DND-41 (cell line): ENCODE measurements at regions not wholly inside any gene's neighbourhood (a gene's known extent, or its start where the extent isn't known, plus 50 kb on each side); places are given as distances from the start of the nearest gene placed in this dataset.

Experiments
- ATAC-seq: fragments of 200-7000 bp; cut with Tn5 transposase; 3 replicates; pipeline ENCODE4 v1.9.1; 2021; ENCODE audit warnings: low read depth; ENCODE audit not compliant: insufficient read depth
- DNase-seq: peaks from one replicate; pipeline ENCODE4 v3.0.0-alpha.2; 2020
- H2AFZ ChIP-seq: 2 replicates; pipeline ENCODE4 v1.6.0; 2012; ENCODE audit warnings: low read depth, low read length
- H3K27ac ChIP-seq: 2 replicates; pipeline ENCODE4 v1.5.1; 2012; ENCODE audit warnings: low read length, inconsistent platforms
- H3K27me3 ChIP-seq: fragments of 200-600 bp; sonication (generic); 2 replicates; pipeline ENCODE4 v1.6.0; 2012; ENCODE audit warnings: low read length, mild to moderate bottlenecking, inconsistent platforms; ENCODE audit not compliant: insufficient read depth, poor library complexity
- H3K36me3 ChIP-seq: 2 replicates; pipeline ENCODE4 v1.5.1; 2012; ENCODE audit warnings: low read length, inconsistent platforms; ENCODE audit not compliant: insufficient read depth
- H3K4me1 ChIP-seq: 2 replicates; pipeline ENCODE4 v1.5.1; 2012; ENCODE audit warnings: mild to moderate bottlenecking, low read length; ENCODE audit not compliant: insufficient read depth
- H3K4me2 ChIP-seq: 2 replicates; pipeline ENCODE4 v1.6.0; 2012; ENCODE audit warnings: mild to moderate bottlenecking, moderate library complexity, low read length, inconsistent platforms; ENCODE audit not compliant: insufficient read depth
- H3K4me3 ChIP-seq, 2 experiments: fragments of 200-600 bp in 1 of 2; shearing (Covaris generic) in 1 of 2; 2 replicates each; pipeline ENCODE4 v1.5.1; 2012 to 2016; ENCODE audit warnings: inconsistent platforms in 2 of 2, low read length in 2 of 2, mild to moderate bottlenecking in 2 of 2, low read depth in 1 of 2, moderate library complexity in 1 of 2
- H3K79me2 ChIP-seq: 2 replicates; pipeline ENCODE4 v1.6.0; 2012; ENCODE audit warnings: low read length, inconsistent platforms; ENCODE audit not compliant: insufficient read depth
- H3K9ac ChIP-seq: 2 replicates; pipeline ENCODE4 v1.6.0; 2012; ENCODE audit warnings: low read depth, mild to moderate bottlenecking, inconsistent platforms, low read length, moderate library complexity
- H3K9me3 ChIP-seq: 2 replicates; pipeline ENCODE4 v1.5.1; 2012; ENCODE audit warnings: low read length, moderate library complexity, mild to moderate bottlenecking, inconsistent platforms; ENCODE audit not compliant: insufficient read depth, severe bottlenecking
- H4K20me1 ChIP-seq: 2 replicates; pipeline ENCODE4 v1.6.0; 2012; ENCODE audit warnings: low read length; ENCODE audit not compliant: insufficient read depth
- CTCF ChIP-seq: IDR thresholded peaks from 2 replicates; pipeline ENCODE4 v1.5.1; 2012; ENCODE audit warnings: borderline replicate concordance, low read length, moderate library complexity, mild to moderate bottlenecking; ENCODE audit not compliant: poor library complexity, severe bottlenecking; ENCODE audit errors: extremely low read depth
- EZH2 ChIP-seq: IDR thresholded peaks from 3 replicates; pipeline ENCODE4 v1.6.1; 2012; ENCODE audit warnings: borderline replicate concordance, low read depth, mild to moderate bottlenecking, moderate library complexity, low read length, inconsistent platforms; ENCODE audit not compliant: severe bottlenecking

- Histone ChIP-seq H3K27ac (no peak overlapping the region), H3K36me3 (no peaks in the 10 kb centered on the region), H3K9ac (no peak overlapping the region), H3K4me1 (no peaks in the 10 kb centered on the region), H3K4me3 (no peak overlapping the region), H3K4me2 (no peak overlapping the region), H3K79me2 (no peaks in the 10 kb centered on the region), H2AFZ (no peak overlapping the region), H4K20me1 (no peaks in the 10 kb centered on the region), H3K27me3 (no peaks in the 10 kb centered on the region), H3K9me3 (no peaks in the 10 kb centered on the region)
- TF ChIP-seq EZH2 (no peak), CTCF (no peak)
- DNase-seq (no peak), ATAC-seq (no peak)
Observed at GRCh38 chr2:223437788-223438187, 164.4 kb downstream of the SCG2 start.

- no peaks in the 10 kb centered on the region for H3K4me1 ChIP-seq
- no peak for DNase-seq
- H3K36me3 ChIP-seq = no peaks in the 10 kb centered on the region
- ATAC-seq = no peak
- H3K4me3 ChIP-seq = no peak overlapping the region
- H2AFZ ChIP-seq = no peak overlapping the region
- H3K9me3 ChIP-seq = no peaks in the 10 kb centered on the region
- no peak overlapping the region for H3K27ac ChIP-seq
- H3K4me2 ChIP-seq = no peak overlapping the region
- H3K79me2 ChIP-seq = no peaks in the 10 kb centered on the region
- no peak for TF ChIP-seq EZH2
- TF ChIP-seq CTCF = no peak
- no peaks in the 10 kb centered on the region for H3K27me3 ChIP-seq
- no peak overlapping the region for H3K9ac ChIP-seq
- H4K20me1 ChIP-seq = no peaks in the 10 kb centered on the region
Observed at GRCh38 chr2:223439184-223439583, 163.0 kb downstream of the SCG2 start.

DNA sequence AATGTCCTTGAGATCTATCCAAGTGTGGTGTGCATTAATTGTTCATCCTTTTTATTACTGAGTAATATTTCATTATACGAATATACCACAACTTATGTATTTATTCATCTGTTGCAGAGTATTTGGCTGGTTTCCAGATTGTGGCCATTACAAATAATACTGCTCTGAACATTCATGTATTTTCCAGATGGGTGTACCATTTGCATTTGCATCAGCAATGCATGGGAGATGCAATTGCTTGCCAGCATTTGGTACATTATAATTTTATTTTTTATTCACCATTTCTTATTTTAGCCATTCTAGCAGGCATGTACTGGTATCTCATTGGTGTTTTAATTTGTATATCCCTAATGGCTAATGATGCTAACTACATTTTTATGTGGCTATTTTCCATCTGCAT is 162.4 kb downstream of the SCG2 start:
- DNase-seq (no peak), ATAC-seq (no peak)
- Histone ChIP-seq H2AFZ (no peak overlapping the region), H3K27ac (no peak overlapping the region), H4K20me1 (no peaks in the 10 kb centered on the region), H3K36me3 (no peaks in the 10 kb centered on the region), H3K9ac (no peak overlapping the region), H3K4me1 (no peaks in the 10 kb centered on the region), H3K9me3 (no peaks in the 10 kb centered on the region), H3K79me2 (no peaks in the 10 kb centered on the region), H3K4me2 (no peak overlapping the region), H3K4me3 (no peak overlapping the region), H3K27me3 (no peaks in the 10 kb centered on the region)
- TF ChIP-seq EZH2 = no peak
- TF ChIP-seq CTCF = no peak

- TF ChIP-seq CTCF (no peak), EZH2 (no peak)
- Histone ChIP-seq H3K9me3 (no peaks in the 10 kb centered on the region), H3K4me2 (no peak overlapping the region), H3K27ac (no peak overlapping the region), H4K20me1 (no peaks in the 10 kb centered on the region), H3K4me3 (no peak overlapping the region), H3K36me3 (no peaks in the 10 kb centered on the region), H3K9ac (no peak overlapping the region), H3K27me3 (no peaks in the 10 kb centered on the region), H3K79me2 (no peaks in the 10 kb centered on the region), H2AFZ (no peak overlapping the region; the same call in 1 of the 2 replicates), H3K4me1 (no peaks in the 10 kb centered on the region)
- ATAC-seq (no peak), DNase-seq (no peak)
Observed at GRCh38 chr2:223442847-223443246, 159.3 kb downstream of the SCG2 start.
